PC-3 (cell line): ENCODE measurements at regions not wholly inside any gene's neighbourhood (a gene's known extent, or its start where the extent isn't known, plus 50 kb on each side); places are given as distances from the start of the nearest gene placed in this dataset.

Experiments used
- ATAC-seq: fragments of 200-7000 bp; cut with Tn5 transposase; 2 replicates; pipeline ENCODE4 v1.9.1; 2020; ENCODE audit warnings: mild to moderate bottlenecking, moderate library complexity
- BruUV-seq: library from RNA; stranded (reverse); fragments of 400-500 nt; replicated peaks from 2 replicates; lab custom pipeline; 2021; lab: Mats Ljungman, UMichigan
- CTCF ChIA-PET: fragments of 300-600 bp; sonication (Branson Sonifier 250); formaldehyde crosslinking; loops from one replicate; lab custom pipeline; 2022; ENCODE audit warnings: antibody characterized with exemption; lab: Charles Lee
- POLR2A ChIA-PET: fragments of 300-600 bp; sonication (Branson Sonifier 250); formaldehyde crosslinking; loops from one replicate; lab custom pipeline; 2022; ENCODE audit warnings: antibody characterized with exemption; ENCODE audit not compliant: unreplicated experiment; lab: Charles Lee
- DNase-seq: peaks from one replicate; pipeline ENCODE4 v3.0.0-alpha.2; 2015
- H2AFZ ChIP-seq: fragments of 300-600 bp; sonication (generic); 2 replicates; pipeline ENCODE4 v1.6.0; 2016; ENCODE audit warnings: antibody characterized with exemption, low read length
- H3F3A ChIP-seq: fragments of 300-600 bp; sonication (generic); one replicate; pipeline ENCODE4 v1.6.0; 2017; ENCODE audit warnings: antibody characterized with exemption, low read length, control low read depth, mild to moderate bottlenecking; ENCODE audit not compliant: unreplicated experiment
- H3K27ac ChIP-seq: fragments of 300-600 bp; sonication (generic); 2 replicates; pipeline ENCODE4 v1.5.1; 2016; ENCODE audit warnings: mild to moderate bottlenecking, low read length
- H3K27me3 ChIP-seq: fragments of 300-600 bp; sonication (generic); 2 replicates; pipeline ENCODE4 v1.6.1; 2016; ENCODE audit warnings: low read length, mixed read lengths
- H3K36me3 ChIP-seq: fragments of 300-600 bp; sonication (generic); 2 replicates; pipeline ENCODE4 v1.6.1; 2016; ENCODE audit warnings: low read depth, mixed run types, low read length, mixed read lengths
- H3K4me1 ChIP-seq: fragments of 300-600 bp; sonication (generic); 2 replicates; pipeline ENCODE4 v1.5.1; 2016; ENCODE audit warnings: low read length; ENCODE audit not compliant: insufficient read depth
- H3K4me2 ChIP-seq: fragments of 300-600 bp; sonication (generic); 2 replicates; pipeline ENCODE4 v1.6.0; 2016; ENCODE audit warnings: low read length
- H3K4me3 ChIP-seq: fragments of 300-600 bp; sonication (generic); 2 replicates; pipeline ENCODE4 v1.5.1; 2016; ENCODE audit warnings: mild to moderate bottlenecking, low read length, mixed read lengths
- H3K79me2 ChIP-seq: fragments of 300-600 bp; sonication (generic); 2 replicates; pipeline ENCODE4 v1.6.1; 2017; ENCODE audit warnings: low read length, mixed read lengths
- H3K9ac ChIP-seq: fragments of 300-600 bp; sonication (generic); 2 replicates; pipeline ENCODE4 v1.6.0; 2016; ENCODE audit warnings: mild to moderate bottlenecking, low read length
- H3K9me2 ChIP-seq: fragments of 300-600 bp; sonication (generic); replicated peaks from 2 replicates; pipeline ENCODE4 v1.6.1; 2016; ENCODE audit warnings: mixed run types, low read length, mixed read lengths
- H3K9me3 ChIP-seq: fragments of 300-600 bp; sonication (generic); 2 replicates; pipeline ENCODE4 v1.6.1; 2016; ENCODE audit warnings: low read length, mixed read lengths
- H4K20me1 ChIP-seq: fragments of 300-600 bp; sonication (generic); 2 replicates; pipeline ENCODE4 v1.6.1; 2016; ENCODE audit warnings: low read length, mixed read lengths
- EZH2 ChIP-seq: fragments of 300-600 bp; sonication (generic); IDR thresholded peaks from one replicate; pipeline ENCODE4 v1.6.1; 2017; ENCODE audit warnings: antibody characterized with exemption, mild to moderate bottlenecking, low read length; ENCODE audit not compliant: unreplicated experiment
- EZH2phosphoT487 ChIP-seq: fragments of 300-600 bp; sonication (generic); IDR thresholded peaks from 2 replicates; pipeline ENCODE4 v1.6.1; 2018; ENCODE audit warnings: mild to moderate bottlenecking, antibody characterized with exemption, low read length, borderline replicate concordance
- intact Hi-C: fragments of 100-400 bp; cut with micrococcal nuclease; formaldehyde crosslinking; loops from 2 replicates; pipeline ENCODE4 v1.9.0; 2023
- TF ChIP-seq, protein P1 (sequence below): fragments of 300-600 bp; sonication (generic); conservative IDR thresholded peaks from 2 replicates; pipeline ENCODE4 v1.5.1; 2017; ENCODE audit warnings: antibody characterized with exemption, low read depth, mild to moderate bottlenecking, low read length

DNA sequence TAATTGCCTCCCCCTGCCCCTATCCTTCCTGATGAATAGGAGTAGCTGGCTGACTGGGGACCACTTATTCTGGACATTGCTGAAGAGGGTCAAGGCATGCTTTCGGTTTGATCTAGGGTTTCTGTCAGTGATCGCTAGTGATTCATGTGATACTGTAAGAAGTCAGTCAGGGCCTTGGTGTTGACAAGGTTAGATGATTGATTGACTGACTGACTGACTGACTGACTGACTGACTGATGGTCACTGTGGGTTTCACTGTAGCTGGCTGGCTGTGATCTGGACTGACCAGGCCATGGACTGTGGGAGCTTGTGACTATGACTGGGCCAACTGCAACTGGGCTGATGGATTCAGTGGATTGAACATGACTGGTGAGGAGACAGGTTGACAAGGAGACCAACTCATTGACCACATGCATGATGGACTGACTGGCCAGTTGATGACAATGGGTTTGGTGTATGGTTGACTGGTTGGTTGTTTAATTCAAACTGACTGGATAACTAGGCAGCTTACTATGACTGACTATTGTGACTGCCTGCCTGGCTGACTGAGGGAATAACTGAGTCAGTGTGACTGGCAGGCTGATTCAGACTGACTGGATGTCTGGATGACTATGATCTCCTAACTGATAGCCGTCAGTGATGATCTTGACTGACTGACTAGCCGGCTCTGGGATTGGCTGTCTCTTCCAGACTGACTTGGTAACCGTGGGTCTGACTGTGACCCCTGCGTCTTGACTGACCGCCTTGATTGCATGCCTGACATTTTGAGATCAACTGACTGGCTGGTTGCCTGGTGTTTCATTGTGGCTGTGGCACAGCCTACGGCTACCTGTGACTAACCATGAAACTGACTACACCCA is 509.9 kb downstream of the SHQ1 start:
- H3K27me3 ChIP-seq, result no peaks in the 10 kb centered on the region
- no peaks in the 10 kb centered on the region for H3K9me3 ChIP-seq
- peak overlapping the region; percentile 85 for H3K27ac ChIP-seq
- H3K4me2 ChIP-seq, result no peak overlapping the region
- TF ChIP-seq EZH2phosphoT487 (no peak), EZH2 (no peak)
- TF ChIP-seq, protein P1, sequence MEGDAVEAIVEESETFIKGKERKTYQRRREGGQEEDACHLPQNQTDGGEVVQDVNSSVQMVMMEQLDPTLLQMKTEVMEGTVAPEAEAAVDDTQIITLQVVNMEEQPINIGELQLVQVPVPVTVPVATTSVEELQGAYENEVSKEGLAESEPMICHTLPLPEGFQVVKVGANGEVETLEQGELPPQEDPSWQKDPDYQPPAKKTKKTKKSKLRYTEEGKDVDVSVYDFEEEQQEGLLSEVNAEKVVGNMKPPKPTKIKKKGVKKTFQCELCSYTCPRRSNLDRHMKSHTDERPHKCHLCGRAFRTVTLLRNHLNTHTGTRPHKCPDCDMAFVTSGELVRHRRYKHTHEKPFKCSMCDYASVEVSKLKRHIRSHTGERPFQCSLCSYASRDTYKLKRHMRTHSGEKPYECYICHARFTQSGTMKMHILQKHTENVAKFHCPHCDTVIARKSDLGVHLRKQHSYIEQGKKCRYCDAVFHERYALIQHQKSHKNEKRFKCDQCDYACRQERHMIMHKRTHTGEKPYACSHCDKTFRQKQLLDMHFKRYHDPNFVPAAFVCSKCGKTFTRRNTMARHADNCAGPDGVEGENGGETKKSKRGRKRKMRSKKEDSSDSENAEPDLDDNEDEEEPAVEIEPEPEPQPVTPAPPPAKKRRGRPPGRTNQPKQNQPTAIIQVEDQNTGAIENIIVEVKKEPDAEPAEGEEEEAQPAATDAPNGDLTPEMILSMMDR, result no peak
- H3K9me2 ChIP-seq, result no peaks in the 10 kb centered on the region
- H2AFZ ChIP-seq, result 0 out of 2 replicates have a peak overlapping the region, but pooled peaks have one; percentile 8
- no peak overlapping the region for H3K9ac ChIP-seq
- H3F3A ChIP-seq, result no peaks in the 10 kb centered on the region
- intact Hi-C loops, result no loop called here
- no peaks in the 10 kb centered on the region for H3K79me2 ChIP-seq
- H3K36me3 ChIP-seq, result no peaks in the 10 kb centered on the region
- 0 out of 2 replicates have a peak overlapping the region, but pooled peaks have one; percentile 7 for H3K4me3 ChIP-seq
- DNase-seq (peak; percentile 62), ATAC-seq (peak; percentile 37)
- ChIA-PET CTCF (no interaction called here), POLR2A (no interaction called here)
- no TSS peak for BruUV-seq
- H4K20me1 ChIP-seq, result no peaks in the 10 kb centered on the region
- peaks cover 22% of the 10 kb centered on the region for H3K4me1 ChIP-seq

DNA sequence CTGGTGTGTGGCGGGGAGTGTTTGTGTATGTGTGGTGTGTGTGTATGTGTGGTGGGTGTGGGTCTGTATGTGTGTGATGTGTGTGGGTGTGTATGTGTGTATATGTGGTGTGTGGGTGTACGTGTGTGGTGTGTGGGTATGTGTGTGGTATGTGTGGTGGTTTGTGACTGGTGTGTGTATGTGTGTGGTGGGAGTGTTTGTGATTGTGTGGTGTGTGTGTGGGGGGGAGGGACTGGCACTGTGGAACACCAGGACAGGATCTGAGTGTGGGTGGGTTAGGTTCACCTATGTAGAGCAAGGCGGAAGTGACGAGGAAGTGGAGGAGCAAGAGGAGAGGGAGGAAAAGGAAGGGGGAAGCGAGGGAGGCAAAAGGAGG is 510.8 kb downstream of the SHQ1 start:
- H3F3A ChIP-seq, result no peaks in the 10 kb centered on the region
- no peaks in the 10 kb centered on the region for H3K9me2 ChIP-seq
- no peaks in the 10 kb centered on the region for H4K20me1 ChIP-seq
- DNase-seq, result no peak
- H3K9ac ChIP-seq, result no peak overlapping the region
- no peaks in the 10 kb centered on the region for H3K27me3 ChIP-seq
- no peak overlapping the region for H3K27ac ChIP-seq
- ChIA-PET POLR2A (no interaction called here), CTCF (no interaction called here)
- intact Hi-C loops, result no loop called here
- TF ChIP-seq EZH2 (no peak), EZH2phosphoT487 (no peak)
- TF ChIP-seq, protein P1, result no peak
- peaks cover 22% of the 10 kb centered on the region for H3K4me1 ChIP-seq
- H3K9me3 ChIP-seq, result no peaks in the 10 kb centered on the region
- ATAC-seq, result no peak
- H2AFZ ChIP-seq, result no peak overlapping the region
- H3K36me3 ChIP-seq, result no peaks in the 10 kb centered on the region
- no peak overlapping the region for H3K4me3 ChIP-seq
- peak overlapping the region; percentile 65; the same call in 1 of the 2 replicates for H3K4me2 ChIP-seq
- H3K79me2 ChIP-seq, result no peaks in the 10 kb centered on the region
- no TSS peak for BruUV-seq
